BE2C (cell line): ENCODE measurements at regions not wholly inside any gene's neighbourhood (a gene's known extent, or its start where the extent isn't known, plus 50 kb on each side); places are given as distances from the start of the nearest gene placed in this dataset.
A peak's percentile ranks its signal among the peaks of the same experiment; 100 is the strongest.
"Not testable (repeated sequence)": the region's sequence is repeated elsewhere in the genome, so short reads cannot be mapped to it uniquely, and the experiment has no call there.

Experiments
- DNase-seq: peaks from one replicate; pipeline ENCODE4 v3.0.0-alpha.2; 2020
- H3K27me3 ChIP-seq: fragments of 250-450 bp; sonication (Bioruptor Pico); 2 replicates; pipeline ENCODE4 v1.5.1; 2020; ENCODE audit warnings: mild to moderate bottlenecking
- H3K36me3 ChIP-seq: fragments of 250-450 bp; sonication (Bioruptor Pico); 2 replicates; pipeline ENCODE4 v1.5.1; 2020; ENCODE audit warnings: mild to moderate bottlenecking
- H3K4me1 ChIP-seq: fragments of 250-450 bp; sonication (Bioruptor Pico); 2 replicates; pipeline ENCODE4 v1.5.1; 2020
- H3K4me3 ChIP-seq: 2 replicates; pipeline ENCODE4 v1.5.1; 2011; ENCODE audit warnings: low read depth, low read length
- H3K9me3 ChIP-seq: fragments of 250-450 bp; sonication (Bioruptor Pico); 2 replicates; pipeline ENCODE4 v1.5.1; 2020

DNA sequence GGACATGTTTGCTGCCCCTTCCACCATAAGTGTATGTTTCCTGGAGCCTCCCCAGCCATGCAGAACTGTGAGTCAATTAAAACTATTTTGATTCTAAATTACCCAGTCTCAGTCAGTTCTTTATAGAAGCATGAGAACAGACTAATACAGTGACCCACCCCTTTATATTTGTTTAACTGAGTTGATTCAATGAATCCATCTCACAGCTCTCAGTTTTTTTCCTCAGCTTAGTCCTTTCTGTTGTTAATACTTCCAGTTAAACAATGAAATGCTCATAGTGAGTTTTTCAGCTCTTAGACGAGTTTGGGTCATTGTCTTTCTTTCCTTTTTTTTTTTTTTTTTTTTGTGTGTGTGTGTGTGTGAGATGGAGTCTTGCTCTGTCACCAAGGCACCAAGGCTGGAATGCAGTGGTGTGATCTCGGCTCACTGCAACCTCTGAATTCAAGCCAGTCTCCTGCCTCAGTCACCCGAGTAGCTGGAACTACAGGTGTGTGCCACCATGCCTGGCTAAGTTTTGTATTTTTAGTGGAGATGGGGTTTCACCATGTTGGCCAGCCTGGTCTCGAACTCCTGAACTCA lies 627.4 kb downstream of the SPATA31A7 start:
- not testable (repeated sequence) for H3K9me3 ChIP-seq, DNase-seq, H3K27me3 ChIP-seq, H3K36me3 ChIP-seq, H3K4me3 ChIP-seq, H3K4me1 ChIP-seq

DNA sequence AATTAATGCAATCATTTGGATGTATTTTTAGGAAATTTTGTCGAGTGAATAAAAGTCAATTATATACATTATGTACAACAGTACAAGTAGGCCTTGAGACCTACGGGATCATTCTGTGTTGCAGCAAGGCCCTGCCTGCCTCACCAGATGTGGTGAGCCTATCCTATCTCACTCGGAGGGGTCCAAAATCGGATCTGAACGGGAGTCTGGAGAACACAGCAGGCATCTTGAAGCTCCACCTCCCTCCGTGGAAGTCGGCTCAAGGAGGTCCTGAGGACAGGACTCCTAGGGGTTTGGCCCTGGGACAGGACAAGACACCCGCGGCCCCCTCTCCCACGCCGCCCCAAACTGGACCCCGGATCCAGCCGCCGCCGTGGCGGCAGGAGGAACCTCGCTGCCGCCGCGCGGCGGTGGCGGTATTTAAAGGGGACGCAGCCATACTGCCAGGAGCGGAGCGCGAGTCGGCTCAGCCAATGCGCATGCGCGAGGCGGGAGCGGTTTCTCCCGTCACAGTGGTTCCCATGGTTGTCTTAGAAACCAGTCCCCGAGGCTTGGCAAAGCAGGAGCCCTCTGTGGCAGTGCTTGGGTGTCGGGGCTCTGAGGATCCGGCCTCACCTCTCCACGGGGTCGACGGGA lies 663.9 kb downstream of the SPATA31A7 start:
- DNase-seq, result peak; percentile 77
- not testable (repeated sequence) for H3K27me3 ChIP-seq, H3K4me1 ChIP-seq, H3K4me3 ChIP-seq, H3K36me3 ChIP-seq, H3K9me3 ChIP-seq

DNA sequence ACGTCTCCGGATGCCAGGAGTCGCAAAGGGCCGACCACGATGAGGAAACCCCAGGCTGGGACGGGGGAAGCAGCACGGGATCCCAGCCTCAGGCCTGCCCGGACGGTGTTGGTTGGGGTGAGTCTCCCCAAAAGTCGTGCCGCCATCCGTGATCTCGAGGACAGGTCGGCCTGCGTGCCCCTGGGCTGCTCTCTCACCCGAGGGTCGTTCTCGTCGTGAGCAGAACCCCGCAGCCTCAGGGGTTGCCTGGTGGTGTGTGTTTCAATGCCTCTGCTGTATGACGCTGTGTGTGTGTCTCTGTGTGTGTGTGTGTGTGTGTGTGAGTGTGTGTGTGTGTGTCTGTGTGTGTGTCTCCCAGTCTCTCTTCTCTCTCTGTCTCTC lies 664.4 kb downstream of the SPATA31A7 start:
- H3K4me1 ChIP-seq, DNase-seq, H3K27me3 ChIP-seq, H3K4me3 ChIP-seq, H3K36me3 ChIP-seq, H3K9me3 ChIP-seq: not testable (repeated sequence)

DNA sequence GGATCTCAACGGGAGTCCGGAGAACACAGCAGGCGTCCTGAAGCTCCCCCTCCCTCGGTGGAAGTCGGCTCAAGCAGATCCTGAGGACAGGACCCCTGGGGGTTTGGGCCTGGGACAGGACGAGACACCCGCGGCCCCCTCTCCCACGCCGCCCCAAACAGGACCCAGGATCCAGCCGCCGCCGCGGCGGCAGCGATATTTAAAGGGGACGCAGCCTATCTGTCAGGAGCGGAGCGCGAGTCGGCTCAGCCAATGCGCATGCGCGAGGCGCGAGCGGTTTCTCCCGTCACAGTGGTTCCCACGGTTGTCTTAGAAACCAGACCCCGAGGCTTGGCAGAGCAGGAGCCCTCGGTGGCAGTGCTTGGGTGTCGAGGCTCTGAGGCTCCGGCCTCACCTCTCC lies 666.4 kb downstream of the SPATA31A7 start:
- H3K4me3 ChIP-seq, H3K9me3 ChIP-seq, H3K27me3 ChIP-seq, H3K36me3 ChIP-seq, H3K4me1 ChIP-seq, DNase-seq: not testable (repeated sequence)

DNA sequence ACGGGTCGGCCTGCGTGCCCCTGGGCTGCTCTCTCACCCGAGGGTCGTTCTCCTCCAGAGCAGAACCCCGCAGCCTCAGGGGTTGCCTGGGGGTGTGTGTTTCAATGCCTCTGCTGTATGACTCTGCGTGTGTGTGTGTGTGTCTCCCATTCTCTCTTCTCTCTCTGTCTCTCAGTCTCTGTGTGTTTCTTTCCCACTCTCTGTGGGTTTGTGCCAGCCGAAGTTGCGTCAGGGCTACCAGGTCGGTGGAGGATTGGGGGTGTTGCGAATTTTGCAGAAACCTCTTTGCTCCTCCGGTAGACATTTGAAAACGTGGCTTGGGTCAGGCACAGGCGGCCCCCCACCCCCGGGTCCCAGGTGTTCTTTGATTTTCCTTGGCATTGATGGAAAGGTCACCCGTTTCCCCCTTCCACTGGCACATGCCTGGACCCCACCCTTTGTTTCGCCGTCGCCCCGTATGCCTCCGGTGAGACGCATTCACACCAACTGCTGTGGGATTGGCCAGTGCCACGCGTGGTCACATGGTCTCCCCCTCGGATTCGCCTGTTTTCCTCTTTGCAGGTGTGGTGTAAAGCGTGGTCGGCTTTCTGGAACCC lies 667.1 kb downstream of the SPATA31A7 start:
- not testable (repeated sequence) for H3K36me3 ChIP-seq, H3K4me1 ChIP-seq, H3K4me3 ChIP-seq, DNase-seq, H3K27me3 ChIP-seq, H3K9me3 ChIP-seq

DNA sequence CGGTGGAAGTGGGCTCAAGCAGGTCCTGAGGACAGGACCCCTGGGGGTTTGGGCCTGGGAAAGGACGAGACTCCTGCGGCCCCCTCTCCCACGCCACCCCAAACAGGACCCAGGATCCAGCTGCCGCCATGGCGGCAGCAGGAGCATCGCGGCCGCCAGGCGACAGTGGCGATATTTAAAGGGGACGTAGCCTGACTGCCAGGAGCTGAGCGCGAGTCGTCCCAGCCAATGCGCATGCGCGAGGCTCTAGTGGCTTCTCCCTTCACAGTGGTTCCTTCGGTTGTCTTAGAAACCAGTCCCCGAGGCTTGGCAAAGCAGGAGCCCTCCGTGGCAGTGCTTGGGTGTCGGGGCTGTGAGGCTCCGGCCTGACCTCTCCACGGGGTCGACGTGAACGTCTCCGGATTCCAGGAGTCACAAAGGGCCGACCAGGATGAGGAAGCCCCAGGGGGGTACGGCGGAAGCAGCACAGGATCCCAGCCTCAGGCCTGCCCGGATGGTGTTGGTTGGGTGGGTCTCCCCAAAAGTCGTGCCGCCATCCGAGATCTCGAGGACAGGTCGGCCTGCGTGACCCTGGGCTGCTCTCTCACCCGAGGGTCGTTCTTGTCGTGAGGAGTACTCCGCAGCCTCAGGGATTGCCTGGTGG lies 668.0 kb downstream of the SPATA31A7 start:
- H3K36me3 ChIP-seq, H3K9me3 ChIP-seq, DNase-seq, H3K27me3 ChIP-seq, H3K4me3 ChIP-seq, H3K4me1 ChIP-seq: not testable (repeated sequence)

DNA sequence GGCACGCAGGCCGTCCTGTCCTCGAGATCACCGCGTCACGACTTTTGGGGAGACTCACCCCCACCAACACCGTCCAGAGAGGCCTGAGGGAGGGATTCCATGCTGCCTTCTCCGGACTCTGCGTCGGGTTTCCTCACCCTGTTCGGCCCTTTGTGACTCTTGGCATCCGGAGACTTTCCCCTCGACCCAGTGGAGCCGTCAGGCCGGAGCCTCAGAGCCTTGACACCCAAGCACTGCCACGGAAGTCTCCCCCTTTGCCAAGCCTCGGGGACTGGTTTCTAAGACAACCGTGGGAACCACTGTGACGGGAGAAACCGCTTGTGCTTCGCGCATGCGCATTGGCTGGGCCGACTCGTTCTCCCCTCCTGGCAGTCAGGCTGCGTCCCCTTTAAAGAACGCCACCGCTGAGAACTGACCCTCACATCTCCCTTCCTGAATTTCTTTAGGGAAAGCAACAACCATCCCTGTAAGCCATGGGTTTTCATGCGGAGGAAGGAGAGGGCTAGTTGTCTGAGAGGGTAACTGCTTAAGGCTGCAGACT lies 672.7 kb downstream of the SPATA31A7 start:
- not testable (repeated sequence) for H3K9me3 ChIP-seq, H3K36me3 ChIP-seq, H3K4me3 ChIP-seq, H3K4me1 ChIP-seq, DNase-seq, H3K27me3 ChIP-seq

DNA sequence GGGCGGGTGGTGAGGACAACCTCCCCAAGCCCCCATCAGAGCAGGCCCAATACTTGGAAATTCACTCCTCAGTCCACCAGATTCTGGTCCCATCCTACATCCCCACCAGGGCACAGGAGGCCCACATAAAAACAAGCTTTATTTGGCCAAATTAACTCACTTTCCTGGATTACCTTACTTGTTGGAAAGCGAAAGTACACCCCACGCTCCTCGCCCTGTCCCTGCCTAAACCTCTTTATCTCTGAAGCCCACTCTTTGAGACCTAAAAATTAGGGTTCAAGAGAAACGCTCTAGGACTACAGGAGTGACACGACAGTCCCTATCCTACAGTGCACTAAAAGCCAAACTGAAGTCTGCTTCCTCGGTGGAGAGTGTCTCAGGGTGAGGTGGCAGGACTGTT lies 674.6 kb downstream of the SPATA31A7 start:
- H3K36me3 ChIP-seq, H3K4me3 ChIP-seq, DNase-seq, H3K9me3 ChIP-seq, H3K4me1 ChIP-seq, H3K27me3 ChIP-seq: not testable (repeated sequence)

DNA sequence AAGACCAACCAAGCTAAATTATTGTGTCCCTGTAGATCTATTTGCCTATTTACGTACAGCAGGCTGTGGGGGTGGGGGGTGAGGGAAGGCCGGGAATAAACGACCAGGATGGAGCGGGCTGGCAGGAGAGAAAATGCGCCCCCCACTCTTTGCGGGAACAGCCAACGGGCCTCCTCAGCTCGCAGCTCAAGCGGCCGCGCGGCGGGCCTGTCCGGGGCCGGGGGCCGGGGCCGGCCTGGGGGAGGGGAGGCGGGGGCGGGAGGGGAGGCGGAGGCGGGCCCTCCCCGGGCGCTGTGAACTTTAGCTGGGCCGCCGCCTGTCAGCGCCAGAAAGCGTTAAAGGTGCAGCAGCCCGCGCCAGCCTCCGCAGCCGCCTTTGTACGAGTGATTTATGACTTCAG lies 679.1 kb downstream of the SPATA31A7 start:
- H3K4me3 ChIP-seq, H3K4me1 ChIP-seq, H3K9me3 ChIP-seq, DNase-seq, H3K36me3 ChIP-seq, H3K27me3 ChIP-seq: not testable (repeated sequence)

DNA sequence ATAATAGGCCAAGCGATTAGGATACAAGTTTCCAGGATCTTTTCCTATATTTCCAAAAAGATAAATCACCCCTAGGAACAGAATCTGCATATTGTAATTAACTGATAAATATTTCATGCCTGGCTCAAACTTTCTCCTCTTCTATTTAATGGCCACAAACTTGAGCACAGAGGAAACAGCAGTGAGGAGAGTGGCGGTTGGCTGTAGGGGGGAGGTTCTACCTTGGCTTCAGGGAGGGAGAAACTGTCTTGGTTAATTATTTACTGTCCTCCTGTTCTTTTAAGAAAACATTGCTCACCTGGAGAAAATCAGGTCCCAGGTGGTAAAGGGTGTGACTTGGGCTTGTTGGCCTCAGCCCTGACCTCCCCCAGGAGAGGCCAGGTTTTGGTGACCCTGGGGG lies 682.5 kb downstream of the SPATA31A7 start:
- not testable (repeated sequence) for H3K27me3 ChIP-seq, H3K9me3 ChIP-seq, H3K36me3 ChIP-seq, DNase-seq, H3K4me1 ChIP-seq, H3K4me3 ChIP-seq
